ENCODE measurements at regions not wholly inside any gene's neighbourhood (a gene's known extent, or its start where the extent isn't known, plus 50 kb on each side); places are given as distances from the start of the nearest gene placed in this dataset.

- ATAC-seq: no peak
- WGBS, 3 donors: 29 to 32% (median 30%) methylated on average over 3 of the region's 3 CpGs
- Histone ChIP-seq H3K27ac (no peak overlapping the region), H3K4me1 (no peaks in the 10 kb centered on the region), H3K9me3 (no peaks in the 10 kb centered on the region), H3K4me3 (no peak overlapping the region), H3K27me3 (ENCODE audit: insufficient read depth in 3 of 3, low read length in 2 of 3) (no peaks in the 10 kb centered on the region), H3K36me3 (ENCODE audit: insufficient read depth in 1 of 2, low read depth in 1 of 2) (no peaks in the 10 kb centered on the region)
- TF ChIP-seq, protein P1, sequence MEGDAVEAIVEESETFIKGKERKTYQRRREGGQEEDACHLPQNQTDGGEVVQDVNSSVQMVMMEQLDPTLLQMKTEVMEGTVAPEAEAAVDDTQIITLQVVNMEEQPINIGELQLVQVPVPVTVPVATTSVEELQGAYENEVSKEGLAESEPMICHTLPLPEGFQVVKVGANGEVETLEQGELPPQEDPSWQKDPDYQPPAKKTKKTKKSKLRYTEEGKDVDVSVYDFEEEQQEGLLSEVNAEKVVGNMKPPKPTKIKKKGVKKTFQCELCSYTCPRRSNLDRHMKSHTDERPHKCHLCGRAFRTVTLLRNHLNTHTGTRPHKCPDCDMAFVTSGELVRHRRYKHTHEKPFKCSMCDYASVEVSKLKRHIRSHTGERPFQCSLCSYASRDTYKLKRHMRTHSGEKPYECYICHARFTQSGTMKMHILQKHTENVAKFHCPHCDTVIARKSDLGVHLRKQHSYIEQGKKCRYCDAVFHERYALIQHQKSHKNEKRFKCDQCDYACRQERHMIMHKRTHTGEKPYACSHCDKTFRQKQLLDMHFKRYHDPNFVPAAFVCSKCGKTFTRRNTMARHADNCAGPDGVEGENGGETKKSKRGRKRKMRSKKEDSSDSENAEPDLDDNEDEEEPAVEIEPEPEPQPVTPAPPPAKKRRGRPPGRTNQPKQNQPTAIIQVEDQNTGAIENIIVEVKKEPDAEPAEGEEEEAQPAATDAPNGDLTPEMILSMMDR (IDR thresholded peaks at IDR 0.05): no peak
- no peak for DNase-seq
- intact Hi-C loops (cut with DNase I): no loop called here
These were observed 597.0 kb upstream of the NRXN1 start for GRCh38 chr2:51628917-51629316.

DNA sequence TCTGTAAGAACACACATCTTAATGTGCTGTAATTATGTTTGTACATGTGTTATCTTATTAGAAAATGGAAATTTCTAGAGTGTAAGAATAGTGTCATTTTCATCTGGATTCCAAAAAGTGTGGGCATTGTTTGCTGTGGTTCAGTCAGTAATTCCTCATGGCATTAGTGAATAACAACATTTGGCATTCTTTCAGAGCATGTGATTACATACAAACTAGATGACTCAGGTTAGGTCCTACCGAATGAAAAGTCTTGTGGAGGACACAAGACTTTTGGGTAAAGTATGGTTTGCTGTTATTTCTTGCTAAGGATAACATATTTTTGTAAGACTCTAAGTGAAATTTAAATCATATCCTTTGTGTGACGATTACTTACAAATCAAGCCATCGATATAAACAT, 593.1 kb upstream of the NRXN1 start:
- no peaks in the 10 kb centered on the region for H3K4me1 ChIP-seq
- H3K27ac ChIP-seq: no peak overlapping the region
- WGBS, 3 donors: 81 to 87% (median 83%) methylated on average over 3 of the region's 3 CpGs
- H3K9me3 ChIP-seq: no peaks in the 10 kb centered on the region
- no peaks in the 10 kb centered on the region for H3K27me3 ChIP-seq (ENCODE audit: insufficient read depth in 3 of 3, low read length in 2 of 3)
- TF ChIP-seq, protein P1 (IDR thresholded peaks at IDR 0.05): no peak
- DNase-seq (no peak), ATAC-seq (no peak)
- H3K4me3 ChIP-seq: no peak overlapping the region
- no peaks in the 10 kb centered on the region for H3K36me3 ChIP-seq (ENCODE audit: insufficient read depth in 1 of 2, low read depth in 1 of 2)
- intact Hi-C loops (cut with DNase I): no loop called here

DNA sequence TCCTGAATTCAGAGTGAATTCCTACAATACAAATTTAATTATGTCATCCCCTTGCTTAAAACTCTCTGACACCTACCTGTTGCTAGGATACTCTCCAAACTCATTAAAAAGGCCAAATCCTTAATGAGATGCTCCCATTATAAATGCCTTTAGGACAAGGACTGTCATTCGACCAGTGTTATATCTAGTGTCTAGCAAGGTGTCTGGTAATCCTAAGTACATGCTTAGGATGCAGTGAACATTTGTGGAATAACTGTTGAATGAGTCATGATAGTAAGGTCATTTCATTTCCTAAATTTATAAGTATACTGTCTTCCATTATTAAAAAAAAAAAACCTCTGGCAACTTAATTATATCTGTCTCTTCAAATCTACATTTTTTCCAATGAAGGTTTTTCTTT, 588.9 kb upstream of the NRXN1 start:
- H3K9me3 ChIP-seq: no peaks in the 10 kb centered on the region
- H3K27me3 ChIP-seq (ENCODE audit: insufficient read depth in 3 of 3, low read length in 2 of 3): no peaks in the 10 kb centered on the region
- no peak overlapping the region for H3K27ac ChIP-seq
- no peaks in the 10 kb centered on the region for H3K36me3 ChIP-seq (ENCODE audit: insufficient read depth in 1 of 2, low read depth in 1 of 2)
- H3K4me3 ChIP-seq: no peak overlapping the region
- DNase-seq: no peak
- intact Hi-C loops (cut with DNase I): no loop called here
- ATAC-seq: no peak
- no peaks in the 10 kb centered on the region for H3K4me1 ChIP-seq
- TF ChIP-seq, protein P1 (IDR thresholded peaks at IDR 0.05): no peak
- WGBS, 3 donors: 69 to 81% (median 69%) methylated on average over 1 of the region's 1 CpG

GRCh38 chr2:51619961-51620360, 588.0 kb upstream of the NRXN1 start:
- DNase-seq (no peak), ATAC-seq (no peak)
- intact Hi-C loops (cut with DNase I): no loop called here
- Histone ChIP-seq H3K4me1 (no peaks in the 10 kb centered on the region), H3K36me3 (ENCODE audit: insufficient read depth in 1 of 2, low read depth in 1 of 2) (no peaks in the 10 kb centered on the region), H3K4me3 (no peak overlapping the region), H3K27ac (no peak overlapping the region), H3K27me3 (ENCODE audit: insufficient read depth in 3 of 3, low read length in 2 of 3) (no peaks in the 10 kb centered on the region), H3K9me3 (no peaks in the 10 kb centered on the region)
- WGBS, 3 donors: 74 to 86% (median 78%) methylated on average over 1 of the region's 1 CpG
- TF ChIP-seq, protein P1 (IDR thresholded peaks at IDR 0.05): no peak

GRCh38 chr2:51612387-51612786, 580.5 kb upstream of the NRXN1 start:
- Histone ChIP-seq H3K9me3 (no peaks in the 10 kb centered on the region), H3K4me1 (no peaks in the 10 kb centered on the region), H3K4me3 (no peak overlapping the region), H3K36me3 (ENCODE audit: insufficient read depth in 1 of 2, low read depth in 1 of 2) (no peaks in the 10 kb centered on the region), H3K27me3 (ENCODE audit: insufficient read depth in 3 of 3, low read length in 2 of 3) (no peaks in the 10 kb centered on the region), H3K27ac (no peak overlapping the region)
- 63 to 77% (median 69%) methylated on average over 3 of the region's 3 CpGs for WGBS, 3 donors
- TF ChIP-seq, protein P1 (IDR thresholded peaks at IDR 0.05): no peak
- intact Hi-C loops (cut with DNase I): no loop called here
- DNase-seq (no peak), ATAC-seq (no peak)

All from psoas muscle (tissue), 7 donors.